SU-DHL-6 (cell line): ENCODE measurements at regions not wholly inside any gene's neighbourhood (a gene's known extent, or its start where the extent isn't known, plus 50 kb on each side); places are given as distances from the start of the nearest gene placed in this dataset.

Experiments
- CTCF ChIP-seq: fragments of 200-600 bp; sonication (generic); IDR thresholded peaks from one replicate; pipeline ENCODE4 v1.5.1; 2017; ENCODE audit warnings: antibody characterized with exemption, mild to moderate bottlenecking, low read length, moderate library complexity; ENCODE audit not compliant: insufficient read depth, poor library complexity, severe bottlenecking
- EZH2phosphoT487 ChIP-seq: fragments of 200-600 bp; sonication (generic), shearing (Covaris generic); conservative IDR thresholded peaks from 2 replicates; pipeline ENCODE4 v1.6.1; 2018; ENCODE audit warnings: mild to moderate bottlenecking, antibody characterized with exemption, low read length, moderate library complexity, mixed read lengths

- no peak for TF ChIP-seq CTCF
- TF ChIP-seq EZH2phosphoT487, result no peak
Measured at GRCh38 chr14:51185180-51185579, 54.9 kb upstream of the TMX1 start.
